GM18499 (cell line): ENCODE measurements at regions not wholly inside any gene's neighbourhood (a gene's known extent, or its start where the extent isn't known, plus 50 kb on each side); places are given as distances from the start of the nearest gene placed in this dataset.
"Not testable (repeated sequence)": the region's sequence is repeated elsewhere in the genome, so short reads cannot be mapped to it uniquely, and the experiment has no call there.

Experiments
- ATAC-seq: cut with Tn5 transposase; IDR thresholded peaks from one replicate; pipeline ENCODE4 v1.9.1; 2021; ENCODE audit warnings: moderate number of reproducible peaks; ENCODE audit not compliant: insufficient read depth, unreplicated experiment

GRCh38 chr1:73556270-73556669 is 641.7 kb downstream of the LRRIQ3 start:
- ATAC-seq = no peak

- no peak for ATAC-seq
Observed at GRCh38 chr1:73537400-73537799, 660.6 kb downstream of the LRRIQ3 start.

- ATAC-seq = no peak
Observed at GRCh38 chr1:73517603-73518191, 680.3 kb downstream of the LRRIQ3 start.

- ATAC-seq = no peak
Observed at GRCh38 chr1:73516451-73516850, 681.5 kb downstream of the LRRIQ3 start.

DNA sequence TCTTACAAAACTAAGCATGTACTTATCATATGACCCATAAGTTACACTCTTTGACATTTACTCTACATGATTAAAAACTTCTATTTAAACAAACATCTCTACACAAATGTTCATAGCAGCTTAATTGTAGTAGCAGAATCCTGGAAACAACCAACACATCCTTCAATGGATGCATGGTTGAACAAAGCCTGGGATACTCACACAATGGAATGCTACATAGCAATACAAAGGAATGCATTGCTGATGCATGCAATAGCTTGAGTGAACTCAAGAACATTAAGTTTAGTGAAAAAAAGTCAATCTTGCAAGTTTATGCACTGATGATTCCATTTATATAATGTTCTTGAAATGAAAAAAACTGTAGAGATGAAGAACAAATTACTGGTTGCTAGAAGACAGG is 686.9 kb downstream of the LRRIQ3 start:
- no peak for ATAC-seq

GRCh38 chr1:73500154-73500553 is 697.8 kb downstream of the LRRIQ3 start:
- no peak for ATAC-seq

DNA sequence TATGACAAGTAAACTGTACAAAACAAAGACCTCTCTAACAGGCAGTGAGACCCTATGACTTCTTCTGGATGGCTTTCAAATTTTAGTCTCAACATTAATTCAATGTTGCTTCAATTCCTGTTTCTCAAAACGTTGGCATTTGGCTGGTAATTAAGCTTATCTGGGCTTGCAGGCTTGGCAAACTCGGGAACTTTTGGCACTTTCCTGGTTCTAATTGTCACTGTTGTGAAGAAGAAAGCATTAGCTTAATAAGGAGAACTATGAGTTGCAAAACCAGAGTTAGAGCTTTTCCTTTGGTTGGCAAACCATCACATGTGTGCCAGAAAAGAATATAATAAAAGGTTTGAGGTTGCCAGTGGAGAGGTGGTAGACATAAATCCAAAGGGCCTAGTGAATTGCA is 698.3 kb downstream of the LRRIQ3 start:
- ATAC-seq = no peak

- no peak for ATAC-seq
Observed at GRCh38 chr1:73491621-73492020, 706.4 kb downstream of the LRRIQ3 start.

GRCh38 chr1:73475316-73475870 is 722.6 kb downstream of the LRRIQ3 start:
- no peak for ATAC-seq

GRCh38 chr1:73472810-73473209 is 725.2 kb downstream of the LRRIQ3 start:
- ATAC-seq = no peak

- ATAC-seq = no peak
Observed at GRCh38 chr1:73467731-73468130, 730.2 kb downstream of the LRRIQ3 start.

GRCh38 chr1:73463873-73464272 is 734.1 kb downstream of the LRRIQ3 start:
- no peak for ATAC-seq

GRCh38 chr1:73452522-73452921 is 745.5 kb downstream of the LRRIQ3 start:
- ATAC-seq = no peak

DNA sequence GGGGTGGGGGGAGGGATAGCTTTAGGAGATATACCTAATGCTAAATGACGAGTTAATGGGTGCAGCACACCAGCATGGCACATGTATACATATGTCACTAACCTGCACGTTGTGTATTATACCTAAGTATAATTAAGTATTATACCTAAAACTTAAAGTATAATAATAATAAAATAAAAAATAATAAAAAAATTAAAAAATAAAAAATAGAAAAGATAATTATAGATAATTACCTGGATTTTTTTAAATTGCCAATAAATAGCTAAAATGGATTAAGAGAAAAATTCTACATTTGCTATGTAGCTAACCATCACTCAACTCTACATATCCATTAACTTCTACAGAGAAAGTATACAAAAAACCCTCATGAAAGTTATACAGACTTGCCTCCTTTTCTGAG is 747.3 kb downstream of the LRRIQ3 start:
- ATAC-seq = not testable (repeated sequence)

DNA sequence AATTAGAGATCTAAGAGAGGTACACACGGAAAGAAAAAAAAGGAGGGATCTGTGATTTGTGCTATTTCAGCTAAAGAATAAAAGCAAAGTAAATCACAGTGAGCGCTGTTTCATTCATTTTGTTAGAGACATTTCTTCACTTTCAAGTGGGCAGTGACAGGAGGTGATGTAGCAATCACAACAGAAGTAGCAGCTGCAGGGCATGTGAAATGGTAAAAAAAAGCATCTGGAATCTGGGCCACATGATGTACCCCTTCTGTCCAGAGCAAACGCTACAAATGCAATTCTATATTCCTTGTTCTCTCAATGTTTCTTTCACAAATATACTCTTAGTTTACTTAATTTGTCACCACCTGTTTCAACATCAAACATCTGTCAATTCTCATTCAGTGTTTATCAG is 786.5 kb downstream of the LRRIQ3 start:
- no peak for ATAC-seq

- ATAC-seq = no peak
Observed at GRCh38 chr1:73401666-73402065, 796.3 kb downstream of the LRRIQ3 start.

- ATAC-seq = no peak
Observed at GRCh38 chr1:73382966-73383365, 815.0 kb downstream of the LRRIQ3 start.

DNA sequence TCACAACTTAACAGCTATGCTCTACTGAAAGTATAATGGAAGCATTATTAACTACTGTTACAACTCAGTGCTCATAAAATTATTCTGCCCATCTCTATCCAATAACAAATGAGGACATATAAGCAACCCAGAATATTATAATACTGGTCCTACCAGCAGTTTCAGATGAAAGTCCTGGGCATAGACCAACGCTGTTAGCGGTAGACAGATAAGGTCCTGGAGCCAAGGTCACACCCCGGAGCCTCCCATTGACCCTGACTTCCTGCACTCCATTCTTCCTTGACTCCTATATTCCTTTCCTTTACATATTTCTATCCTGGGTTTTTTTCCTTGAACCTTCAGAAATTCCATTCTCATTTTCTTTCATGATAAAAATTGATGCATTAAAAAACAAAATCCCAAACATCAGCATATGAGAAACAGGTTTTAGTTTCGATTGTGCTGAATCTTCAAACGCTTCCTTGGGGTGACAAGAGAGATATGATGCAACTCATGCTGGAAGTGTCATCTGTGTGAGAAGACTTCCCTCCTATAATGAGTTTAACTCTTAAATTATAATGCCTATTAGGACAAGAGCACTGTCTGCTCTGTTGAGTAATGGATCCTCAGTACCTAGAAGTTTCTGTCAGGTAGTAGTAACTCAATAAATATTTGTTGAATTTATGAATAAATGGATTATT is 831.1 kb downstream of the LRRIQ3 start:
- no peak for ATAC-seq

DNA sequence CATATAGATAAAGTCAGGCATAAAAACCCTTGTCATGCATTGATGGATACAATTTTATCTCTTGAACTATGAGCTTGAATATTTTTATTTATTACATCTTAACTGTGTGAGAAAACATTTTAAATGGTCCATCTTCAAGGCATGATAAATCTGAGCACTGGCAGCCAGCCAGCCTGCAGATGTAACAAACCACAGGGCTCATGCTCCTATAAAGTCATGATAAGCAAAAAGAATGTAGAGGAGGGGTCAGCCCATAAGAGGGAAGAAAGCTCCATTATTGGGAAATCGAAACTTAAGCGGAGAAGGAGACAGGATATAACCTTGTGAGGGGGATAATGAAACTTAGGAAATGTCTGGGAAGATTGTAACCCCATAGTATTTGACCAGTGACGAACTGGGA is 839.0 kb downstream of the LRRIQ3 start:
- no peak for ATAC-seq

GRCh38 chr1:73356485-73356884 is 841.5 kb downstream of the LRRIQ3 start:
- ATAC-seq = no peak

GRCh38 chr1:73343947-73344346 is 854.0 kb downstream of the LRRIQ3 start:
- no peak for ATAC-seq
